ENCODE measurements at regions not wholly inside any gene's neighbourhood (a gene's known extent, or its start where the extent isn't known, plus 50 kb on each side); places are given as distances from the start of the nearest gene placed in this dataset.

DNA sequence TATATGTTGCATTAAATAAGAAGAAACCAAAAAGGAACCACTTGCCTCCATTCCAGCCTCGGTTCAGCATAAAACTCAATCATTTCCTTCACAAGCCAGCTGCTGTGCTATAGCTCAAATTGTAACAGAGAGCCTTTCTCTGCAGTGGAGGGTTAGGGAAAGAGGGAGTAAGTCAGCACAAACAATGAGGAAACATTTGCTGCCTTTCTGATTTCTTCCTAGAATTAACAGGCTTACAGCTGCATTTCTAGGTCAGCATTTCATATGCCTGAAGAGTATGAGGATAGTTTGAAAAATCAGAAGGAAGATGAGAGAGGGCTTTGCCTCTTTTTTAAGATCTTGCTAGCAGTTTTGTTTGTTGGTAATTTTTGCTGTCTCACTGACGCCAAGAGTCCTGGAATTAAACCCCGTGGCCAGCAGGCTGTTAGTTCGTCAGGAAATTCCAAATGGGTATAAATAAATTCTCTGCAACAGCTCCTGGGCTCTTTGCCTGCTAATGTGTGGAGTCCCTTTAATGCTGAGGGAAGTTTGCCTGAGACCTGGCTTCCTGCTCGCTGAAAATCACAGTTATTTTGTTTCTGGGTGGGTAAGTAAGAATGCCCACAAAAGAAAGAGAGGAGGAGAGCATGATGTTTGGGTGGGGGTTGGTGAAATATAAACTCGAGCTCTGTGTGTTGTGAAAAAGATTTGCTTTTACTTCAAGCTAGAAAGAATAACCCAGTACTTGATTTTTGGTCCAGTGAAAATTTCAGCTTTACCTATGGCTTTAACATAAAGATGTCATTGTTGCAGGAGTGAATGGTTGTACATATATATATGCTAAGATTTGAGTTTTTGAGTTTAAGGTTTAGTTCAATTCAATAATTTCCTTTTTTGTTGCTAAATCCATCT, 148.1 kb upstream of the DMRT1 start:
- Histone ChIP-seq H3K27me3 (no peaks in the 10 kb centered on the region), H3K9me3 (no peaks in the 10 kb centered on the region), H3K4me3 (peak overlapping the region in 2 of 4 donors; percentile 9 to 11), H3K36me3 (no peaks in the 10 kb centered on the region), H3K4me1 (peaks cover 0 to 19% (median 0%) of the 10 kb centered on the region in 4 donors), H3K27ac (peak overlapping the region; percentile 18 to 81 (median 55))
- no peak for TF ChIP-seq POLR2A (IDR thresholded peaks at IDR 0.05)
- TF ChIP-seq, protein P1, sequence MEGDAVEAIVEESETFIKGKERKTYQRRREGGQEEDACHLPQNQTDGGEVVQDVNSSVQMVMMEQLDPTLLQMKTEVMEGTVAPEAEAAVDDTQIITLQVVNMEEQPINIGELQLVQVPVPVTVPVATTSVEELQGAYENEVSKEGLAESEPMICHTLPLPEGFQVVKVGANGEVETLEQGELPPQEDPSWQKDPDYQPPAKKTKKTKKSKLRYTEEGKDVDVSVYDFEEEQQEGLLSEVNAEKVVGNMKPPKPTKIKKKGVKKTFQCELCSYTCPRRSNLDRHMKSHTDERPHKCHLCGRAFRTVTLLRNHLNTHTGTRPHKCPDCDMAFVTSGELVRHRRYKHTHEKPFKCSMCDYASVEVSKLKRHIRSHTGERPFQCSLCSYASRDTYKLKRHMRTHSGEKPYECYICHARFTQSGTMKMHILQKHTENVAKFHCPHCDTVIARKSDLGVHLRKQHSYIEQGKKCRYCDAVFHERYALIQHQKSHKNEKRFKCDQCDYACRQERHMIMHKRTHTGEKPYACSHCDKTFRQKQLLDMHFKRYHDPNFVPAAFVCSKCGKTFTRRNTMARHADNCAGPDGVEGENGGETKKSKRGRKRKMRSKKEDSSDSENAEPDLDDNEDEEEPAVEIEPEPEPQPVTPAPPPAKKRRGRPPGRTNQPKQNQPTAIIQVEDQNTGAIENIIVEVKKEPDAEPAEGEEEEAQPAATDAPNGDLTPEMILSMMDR (IDR thresholded peaks at IDR 0.05): no peak
- DNase-seq: peak in 1 of 3 donors; percentile 56

DNA sequence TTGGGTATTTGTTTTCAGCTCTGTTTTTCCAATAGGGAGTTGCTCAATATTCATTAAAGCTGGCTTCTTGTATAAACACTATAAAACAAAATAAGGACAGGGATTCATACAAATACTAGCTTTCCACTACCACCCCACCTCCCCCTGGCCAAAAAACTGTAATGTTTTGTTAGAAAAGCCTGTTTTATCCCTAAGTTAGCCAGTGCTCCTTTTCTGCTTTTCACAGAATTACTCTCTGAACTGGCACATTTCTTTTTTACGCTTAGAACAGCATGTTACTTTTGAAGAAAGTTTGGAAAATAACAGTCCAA, 147.4 kb upstream of the DMRT1 start:
- no peaks in the 10 kb centered on the region for H3K36me3 ChIP-seq
- H3K27ac ChIP-seq: peak overlapping the region; percentile 50 to 81 (median 66)
- no peak for DNase-seq
- peaks cover 0 to 22% (median 0%) of the 10 kb centered on the region in 4 donors for H3K4me1 ChIP-seq
- TF ChIP-seq, protein P1 (IDR thresholded peaks at IDR 0.05): no peak
- TF ChIP-seq POLR2A (IDR thresholded peaks at IDR 0.05): no peak
- no peaks in the 10 kb centered on the region for H3K9me3 ChIP-seq
- H3K27me3 ChIP-seq: no peaks in the 10 kb centered on the region
- H3K4me3 ChIP-seq: peak overlapping the region in 1 of 4 donors; percentile 11

DNA sequence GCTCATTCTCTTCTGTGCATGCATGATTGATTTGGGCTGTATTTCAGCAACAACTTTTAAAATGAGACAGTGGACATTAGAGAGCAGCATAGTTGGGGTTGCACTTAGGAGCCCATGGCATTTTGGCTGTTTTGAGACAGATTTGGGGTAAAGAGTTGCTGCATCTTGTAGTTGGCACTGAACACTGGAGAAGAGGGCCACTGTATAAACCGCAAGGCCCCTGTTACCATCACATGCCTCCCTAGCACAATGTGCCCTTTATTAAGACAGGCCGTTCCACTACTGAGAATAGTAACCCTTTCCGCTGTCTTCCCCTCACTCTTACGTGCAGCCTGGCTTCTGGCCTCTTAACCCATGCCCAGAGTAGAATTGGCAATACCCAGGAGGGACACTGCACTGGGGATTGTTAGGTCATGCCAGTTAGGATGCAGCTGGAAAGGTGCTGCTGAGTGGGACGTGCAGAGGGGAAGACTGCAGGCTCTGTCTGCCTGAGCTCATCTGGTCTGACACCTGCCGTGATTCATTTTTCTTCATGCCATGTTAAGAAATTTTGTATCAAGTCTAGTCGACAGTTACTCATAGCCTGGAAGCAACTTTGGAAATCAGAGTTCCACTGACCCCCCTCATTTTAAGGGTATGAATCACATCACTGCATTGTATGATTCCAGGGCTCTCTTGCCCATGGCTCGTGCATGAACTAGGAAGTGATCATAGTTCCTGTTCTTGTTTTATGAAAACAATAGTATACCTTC, 146.9 kb upstream of the DMRT1 start:
- peaks cover 0 to 23% (median 0%) of the 10 kb centered on the region in 4 donors for H3K4me1 ChIP-seq
- TF ChIP-seq, protein P1 (IDR thresholded peaks at IDR 0.05): no peak
- TF ChIP-seq POLR2A (IDR thresholded peaks at IDR 0.05): no peak
- H3K9me3 ChIP-seq: no peaks in the 10 kb centered on the region
- peak overlapping the region; percentile 50 to 81 (median 66) for H3K27ac ChIP-seq
- peak overlapping the region in 1 of 4 donors; percentile 11 for H3K4me3 ChIP-seq
- H3K27me3 ChIP-seq: no peaks in the 10 kb centered on the region
- no peak for DNase-seq
- H3K36me3 ChIP-seq: no peaks in the 10 kb centered on the region

DNA sequence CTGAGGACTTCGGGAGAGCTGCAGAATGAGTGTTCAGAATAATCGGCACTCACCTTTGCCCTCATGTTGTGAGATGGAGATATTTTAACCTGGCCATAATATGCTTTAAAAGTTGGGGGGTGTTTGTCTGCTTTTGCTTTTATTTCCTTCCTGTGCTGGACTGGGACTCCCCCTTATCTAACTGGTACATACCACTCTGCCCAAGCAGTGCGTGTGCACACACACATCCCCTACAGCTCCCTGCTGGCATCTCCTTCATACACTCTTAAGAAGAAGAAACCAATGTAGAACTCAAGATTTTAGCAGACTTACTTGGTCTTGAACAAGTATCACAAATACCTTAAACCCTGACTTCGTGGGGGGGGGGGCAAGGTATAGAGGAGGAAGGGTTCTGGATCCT, 146.2 kb upstream of the DMRT1 start:
- no peaks in the 10 kb centered on the region for H3K9me3 ChIP-seq
- no peak overlapping the region for H3K4me3 ChIP-seq
- H3K36me3 ChIP-seq: no peaks in the 10 kb centered on the region
- H3K27me3 ChIP-seq: no peaks in the 10 kb centered on the region
- peaks cover 0 to 23% (median 0%) of the 10 kb centered on the region in 4 donors for H3K4me1 ChIP-seq
- TF ChIP-seq, protein P1 (IDR thresholded peaks at IDR 0.05): no peak
- TF ChIP-seq POLR2A (IDR thresholded peaks at IDR 0.05): no peak
- H3K27ac ChIP-seq: peak overlapping the region; percentile 50 to 81 (median 66)
- DNase-seq: no peak

DNA sequence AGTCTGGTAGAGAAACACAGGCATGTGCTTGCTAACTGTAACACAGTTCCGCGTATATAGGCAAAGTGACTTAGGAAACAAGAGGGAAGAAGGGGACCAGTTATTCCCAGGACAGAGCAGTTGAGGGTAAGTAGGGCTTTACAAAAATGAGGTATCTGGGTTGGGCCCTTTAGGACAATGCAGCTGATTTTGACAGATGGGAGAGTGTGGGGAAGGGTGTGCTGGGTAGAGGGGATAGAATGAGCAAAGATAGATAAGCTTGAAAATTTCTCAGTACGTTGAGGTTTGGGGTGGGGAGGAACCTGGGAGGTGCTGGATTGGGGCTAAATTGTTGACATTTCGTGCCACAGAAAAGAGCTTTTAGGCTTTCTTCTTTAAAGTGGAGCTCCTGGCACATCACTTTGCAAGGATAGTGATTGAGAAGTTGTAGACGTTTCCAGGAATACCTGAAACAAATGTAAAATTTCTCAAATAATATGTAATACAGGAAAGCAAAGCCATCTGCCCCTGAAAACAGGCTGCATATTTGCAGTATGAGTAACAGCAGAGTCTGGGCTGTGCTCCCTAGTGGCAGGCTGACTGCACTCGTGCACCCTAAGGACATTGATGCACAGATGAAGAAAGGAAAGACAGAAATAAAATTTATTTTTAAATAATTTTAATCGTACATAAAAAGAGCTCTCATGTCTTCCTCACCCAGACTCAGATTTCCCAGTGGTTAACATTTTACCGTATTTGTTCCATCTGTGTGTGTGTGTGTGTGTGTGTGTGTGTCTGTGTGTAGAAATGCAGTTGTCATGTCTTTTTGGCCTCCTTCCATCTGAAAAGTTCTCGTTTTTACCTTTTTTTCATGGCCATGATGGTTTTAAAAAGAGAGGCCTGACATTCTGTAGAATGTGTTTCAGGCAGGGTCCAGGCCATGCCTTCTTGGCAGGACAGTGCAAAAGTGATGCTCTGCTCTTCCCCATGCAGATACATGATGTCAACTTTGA, 144.9 kb upstream of the DMRT1 start:
- DNase-seq: no peak
- Histone ChIP-seq H3K4me1 (peaks cover 0 to 23% (median 0%) of the 10 kb centered on the region in 4 donors), H3K36me3 (no peaks in the 10 kb centered on the region), H3K27ac (peak overlapping the region in 2 of 4 donors; percentile 15 to 81), H3K9me3 (no peaks in the 10 kb centered on the region), H3K4me3 (no peak overlapping the region), H3K27me3 (no peaks in the 10 kb centered on the region)
- no peak for TF ChIP-seq POLR2A (IDR thresholded peaks at IDR 0.05)
- TF ChIP-seq, protein P1 (IDR thresholded peaks at IDR 0.05): no peak
